ENCODE measurements at regions not wholly inside any gene's neighbourhood (a gene's known extent, or its start where the extent isn't known, plus 50 kb on each side); places are given as distances from the start of the nearest gene placed in this dataset.
"Not testable (repeated sequence)": the region's sequence is repeated elsewhere in the genome, so short reads cannot be mapped to it uniquely, and the experiment has no call there.

DNA sequence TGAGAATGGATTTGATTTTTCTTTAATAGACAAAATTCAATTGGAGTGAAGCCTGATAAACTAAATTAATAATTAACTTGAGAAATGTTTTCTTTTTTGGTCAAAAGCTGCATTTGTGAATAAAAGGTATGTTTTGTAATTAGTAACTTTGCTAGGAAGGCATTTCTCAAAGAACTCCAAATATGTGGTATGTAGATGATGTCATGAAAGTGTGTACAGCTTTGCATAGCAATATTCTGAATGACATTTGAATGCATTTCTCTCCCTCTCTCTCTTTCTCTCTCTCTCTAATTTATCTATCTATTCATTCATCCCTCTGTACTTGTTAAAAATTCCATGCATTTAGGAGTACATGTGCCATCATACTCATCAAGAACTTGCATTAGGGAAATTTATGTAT, 109.1 kb upstream of the ADAMTS5 start:
- no peak for DNase-seq (ENCODE audit: low spot score)

DNA sequence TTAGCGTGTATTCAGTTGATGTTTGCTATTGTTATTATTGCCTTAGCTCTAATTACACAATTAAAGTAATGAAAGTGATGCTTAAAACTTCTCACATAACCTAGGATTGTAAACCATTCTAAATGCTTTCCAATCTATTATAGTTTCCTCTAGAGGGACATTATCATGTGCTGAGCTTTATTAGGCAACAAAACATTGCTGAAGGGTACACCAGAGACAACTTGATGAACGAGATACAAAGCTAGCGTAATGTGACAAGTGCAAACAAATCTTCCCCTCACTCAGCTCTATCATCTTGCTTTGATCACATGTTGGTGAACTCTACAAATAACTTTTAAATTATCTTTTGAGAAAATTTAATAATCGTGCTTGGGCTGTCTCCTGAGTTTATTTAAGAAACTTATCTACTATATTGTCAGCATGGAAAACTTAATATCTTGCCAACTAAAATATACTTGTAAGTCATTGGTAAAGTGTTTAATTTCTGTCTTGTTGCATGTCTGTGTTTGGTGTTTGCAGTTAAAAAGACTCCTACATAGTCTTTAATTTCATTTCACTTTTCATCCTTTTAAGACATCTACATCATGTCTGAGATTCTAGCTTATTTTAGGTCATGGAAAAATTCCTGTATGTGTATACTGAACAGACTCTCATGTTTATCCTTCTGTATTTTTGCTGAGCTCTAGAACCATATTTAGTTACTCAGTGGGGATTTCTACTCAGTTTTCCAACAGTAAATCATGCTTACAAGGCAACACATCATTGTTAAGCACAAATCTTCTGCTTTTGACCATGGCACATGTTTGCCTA, 104.2 kb upstream of the ADAMTS5 start:
- no peak for DNase-seq (ENCODE audit: low spot score)

GRCh38 chr21:27068811-27069210, 101.9 kb upstream of the ADAMTS5 start:
- DNase-seq (ENCODE audit: low spot score) = no peak

GRCh38 chr21:27067226-27067625, 100.3 kb upstream of the ADAMTS5 start:
- no peak for DNase-seq (ENCODE audit: low spot score)

GRCh38 chr21:27062443-27062842, 95.6 kb upstream of the ADAMTS5 start:
- DNase-seq (ENCODE audit: low spot score) = no peak

DNA sequence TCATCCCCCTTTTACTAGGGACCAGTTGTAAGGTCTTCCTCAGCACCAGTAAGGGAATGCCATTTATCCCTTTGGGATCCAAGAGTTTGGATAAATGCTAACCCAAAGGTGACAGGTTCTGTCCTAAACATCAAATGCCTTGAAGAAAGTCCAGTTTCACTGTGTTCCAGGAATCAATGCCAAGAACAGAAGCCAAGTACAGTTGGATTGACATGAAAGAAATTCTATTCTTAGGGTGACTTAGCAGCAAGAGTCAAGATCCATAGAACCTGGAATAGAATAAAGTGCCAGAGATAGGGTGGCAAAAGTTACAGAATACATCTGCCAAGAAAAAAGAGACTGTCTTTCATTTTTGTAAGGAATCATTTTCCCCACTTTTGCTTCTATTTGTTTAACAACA, 94.9 kb upstream of the ADAMTS5 start:
- no peak for DNase-seq (ENCODE audit: low spot score)

DNA sequence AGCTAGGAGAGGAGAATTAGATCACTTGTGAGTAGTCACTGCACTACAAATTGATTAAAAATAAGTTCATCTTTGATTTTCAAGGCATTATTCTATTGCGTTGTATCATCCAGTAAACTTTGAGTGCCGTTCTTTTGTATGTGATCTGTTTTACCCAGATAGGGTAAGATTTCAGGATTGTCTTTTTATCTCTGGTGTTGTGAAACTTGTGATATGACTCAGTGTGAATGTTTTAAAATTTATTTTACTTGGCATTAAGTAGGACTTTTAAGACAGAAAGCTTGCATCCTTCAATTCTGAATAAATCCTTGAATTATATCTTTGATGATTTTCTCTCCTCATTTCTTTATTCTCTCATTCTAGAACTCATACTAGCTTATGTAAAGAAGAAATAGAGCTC, 93.3 kb upstream of the ADAMTS5 start:
- no peak for DNase-seq (ENCODE audit: low spot score)

DNA sequence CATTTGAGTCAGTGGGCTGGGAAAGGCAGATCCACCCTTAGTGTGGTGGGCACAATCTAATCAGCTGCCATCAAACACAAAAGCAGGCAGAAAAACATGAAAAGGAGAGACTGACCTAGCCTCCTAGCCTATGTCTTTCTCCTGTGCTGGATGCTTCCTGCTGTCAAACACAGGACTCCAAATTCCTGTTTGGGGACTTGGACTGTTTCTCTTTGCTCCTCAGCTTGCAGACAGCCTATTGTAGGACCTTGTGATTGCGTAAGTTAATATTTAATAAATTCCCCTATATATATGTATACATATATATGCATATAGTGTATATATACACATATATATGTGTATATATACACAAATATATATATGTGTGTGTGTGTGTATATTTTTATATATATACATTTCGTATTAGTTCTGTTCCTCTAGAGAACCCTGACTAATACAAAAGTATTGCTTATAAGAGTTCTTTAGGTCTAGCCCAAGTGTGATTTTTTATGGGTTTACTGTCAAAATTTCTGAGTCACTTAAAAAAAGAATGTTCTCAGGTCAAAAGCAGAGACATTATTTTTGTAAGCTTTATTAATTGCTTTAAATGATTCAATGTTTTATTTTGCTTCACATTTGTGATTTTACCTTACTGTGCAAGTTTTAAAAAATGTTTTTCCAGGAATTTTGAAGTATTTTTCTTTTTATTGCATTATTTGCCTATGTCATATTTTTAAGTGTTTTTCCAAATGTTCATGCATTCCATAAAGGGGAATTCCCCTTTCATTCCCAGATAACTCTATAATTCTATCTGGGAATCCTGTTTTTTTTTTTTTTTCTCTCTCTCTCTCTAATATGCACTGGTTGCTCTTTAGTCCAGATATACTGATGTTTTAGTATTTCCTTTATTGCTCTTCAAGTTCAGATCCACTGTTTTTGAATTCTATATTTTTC, 92.1 kb upstream of the ADAMTS5 start:
- DNase-seq (ENCODE audit: low spot score) = no peak

- DNase-seq (ENCODE audit: low spot score) = no peak
Measured at GRCh38 chr21:27057997-27058396, 91.1 kb upstream of the ADAMTS5 start.

DNA sequence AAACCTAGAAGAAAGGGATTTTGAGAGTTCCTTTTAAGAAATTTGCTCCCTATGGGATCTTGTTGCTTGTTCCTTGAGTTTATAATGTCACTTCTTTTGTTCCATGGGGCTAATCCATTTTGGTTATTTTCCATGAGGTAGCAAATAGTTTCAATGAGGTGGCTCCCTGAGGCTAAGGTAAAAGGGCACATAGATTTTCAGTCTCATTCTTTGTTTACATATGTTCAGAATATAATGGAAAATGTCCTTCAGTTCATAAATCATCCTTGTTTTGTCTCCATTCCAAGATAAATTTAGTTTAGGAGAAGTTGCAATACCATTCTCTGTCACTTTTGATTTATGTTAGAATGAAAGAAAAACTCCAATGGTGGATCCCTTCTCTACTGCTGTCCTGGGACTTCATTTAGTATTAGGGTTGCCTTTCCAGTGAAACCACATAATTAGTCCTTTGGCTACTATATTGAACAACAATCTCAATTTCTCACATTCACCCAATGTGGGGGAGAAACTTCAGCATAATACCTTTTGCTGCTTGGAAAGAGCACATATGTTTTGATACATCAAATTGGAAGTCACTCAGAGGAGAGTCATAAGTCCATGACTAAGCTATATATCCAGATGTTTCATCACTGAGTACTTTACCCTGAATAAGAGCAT, 80.9 kb upstream of the ADAMTS5 start:
- no peak for DNase-seq (ENCODE audit: low spot score)

GRCh38 chr21:27047283-27047657, 80.4 kb upstream of the ADAMTS5 start:
- DNase-seq (ENCODE audit: low spot score) = no peak

- DNase-seq (ENCODE audit: low spot score) = no peak
Measured at GRCh38 chr21:27045281-27045985, 78.5 kb upstream of the ADAMTS5 start.

- no peak for DNase-seq (ENCODE audit: low spot score)
Measured at GRCh38 chr21:27043377-27043776, 76.5 kb upstream of the ADAMTS5 start.

- DNase-seq (ENCODE audit: low spot score) = no peak
Measured at GRCh38 chr21:27040738-27041469, 74.0 kb upstream of the ADAMTS5 start.

GRCh38 chr21:27036736-27037301, 69.9 kb upstream of the ADAMTS5 start:
- DNase-seq (ENCODE audit: low spot score) = no peak

DNA sequence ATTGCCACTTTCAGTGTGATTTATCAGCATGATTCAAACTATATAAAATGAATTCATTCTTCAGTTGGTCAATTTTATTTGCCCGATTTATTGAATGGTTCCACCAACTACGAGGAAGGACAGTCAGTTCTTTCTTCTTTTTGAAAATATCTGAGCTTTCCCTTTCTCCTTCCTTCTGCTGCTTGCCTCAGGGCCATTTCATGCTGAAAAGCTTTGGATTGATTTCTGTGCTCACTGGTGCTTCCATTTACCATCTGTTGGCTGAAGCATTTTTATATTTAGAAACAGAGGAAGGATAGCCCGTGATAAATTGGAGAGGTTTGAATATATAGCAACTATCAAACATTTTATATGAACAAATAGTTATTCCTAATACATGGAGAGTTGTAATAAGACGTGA, 68.9 kb upstream of the ADAMTS5 start:
- DNase-seq (ENCODE audit: low spot score) = no peak

DNA sequence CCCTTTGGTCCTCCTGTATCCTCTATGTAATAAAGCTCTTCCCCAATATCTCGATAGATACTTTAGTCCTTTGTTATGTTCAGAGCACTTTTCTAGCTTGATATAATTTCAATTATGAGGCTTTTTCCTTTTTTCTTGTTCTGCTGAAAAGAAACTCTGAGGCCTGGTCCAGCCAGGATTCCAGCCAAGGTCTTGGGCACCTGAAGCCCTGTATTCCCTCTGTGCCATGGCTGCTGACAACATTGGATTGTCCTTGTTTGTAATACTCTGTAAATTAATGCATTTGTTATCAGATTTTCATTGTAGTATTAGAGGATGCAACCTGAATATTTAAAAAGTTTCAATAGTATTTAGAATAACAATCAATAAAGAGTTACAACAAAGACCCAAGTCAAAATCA, 67.9 kb upstream of the ADAMTS5 start:
- no peak for DNase-seq (ENCODE audit: low spot score)

DNA sequence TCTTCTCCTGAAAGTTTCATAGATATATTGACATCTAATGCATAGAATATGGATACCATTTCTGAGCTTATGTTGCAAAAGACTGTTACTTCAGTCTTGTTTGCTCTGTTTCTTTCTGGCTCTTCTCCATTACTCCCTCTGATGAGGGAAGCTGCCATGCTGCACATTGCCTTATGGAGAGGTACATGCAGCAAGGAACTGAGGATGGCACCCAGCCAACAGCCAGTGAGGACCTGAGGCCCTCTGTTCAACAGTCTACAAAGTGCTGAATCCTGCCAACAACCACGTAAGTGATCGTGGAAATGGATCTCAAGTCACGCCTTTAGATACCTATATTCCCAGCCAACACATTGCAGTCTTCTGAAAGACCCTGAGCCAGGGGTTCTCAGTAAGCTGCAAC, 66.6 kb upstream of the ADAMTS5 start:
- DNase-seq (ENCODE audit: low spot score) = no peak

DNA sequence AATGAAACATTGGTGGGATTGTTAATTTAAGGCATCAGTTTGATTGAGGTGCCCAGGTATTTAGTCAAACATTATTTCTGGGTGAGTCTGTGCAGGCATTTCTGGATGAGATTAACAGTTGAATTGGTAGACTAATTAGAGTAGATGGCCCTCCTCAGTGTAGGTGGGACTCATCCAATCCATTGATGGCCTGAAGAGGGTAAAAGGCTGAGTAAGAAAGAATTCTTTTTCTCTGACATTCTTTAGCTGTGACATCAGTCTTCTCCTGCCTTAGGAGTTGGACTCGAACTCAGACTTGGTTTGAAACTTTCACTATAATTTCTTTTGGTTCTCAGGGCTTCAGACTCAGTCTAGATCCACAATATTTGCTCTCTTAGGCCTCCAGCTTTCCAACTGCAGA, 59.6 kb upstream of the ADAMTS5 start:
- DNase-seq (ENCODE audit: low spot score) = no peak

GRCh38 chr21:27025708-27026107, 58.8 kb upstream of the ADAMTS5 start:
- DNase-seq (ENCODE audit: low spot score) = not testable (repeated sequence)

- no peak for DNase-seq (ENCODE audit: low spot score)
Measured at GRCh38 chr21:27024971-27025370, 58.1 kb upstream of the ADAMTS5 start.

Data from A172 (cell line).